8988T (cell line): ENCODE measurements at regions not wholly inside any gene's neighbourhood (a gene's known extent, or its start where the extent isn't known, plus 50 kb on each side); places are given as distances from the start of the nearest gene placed in this dataset.

Experiments
- DNase-seq: peaks from one replicate; pipeline ENCODE4 v3.0.0; 2011

GRCh38 chr5:61596265-61596664 is 264.2 kb downstream of the ZSWIM6 start:
- no peak for DNase-seq

DNA sequence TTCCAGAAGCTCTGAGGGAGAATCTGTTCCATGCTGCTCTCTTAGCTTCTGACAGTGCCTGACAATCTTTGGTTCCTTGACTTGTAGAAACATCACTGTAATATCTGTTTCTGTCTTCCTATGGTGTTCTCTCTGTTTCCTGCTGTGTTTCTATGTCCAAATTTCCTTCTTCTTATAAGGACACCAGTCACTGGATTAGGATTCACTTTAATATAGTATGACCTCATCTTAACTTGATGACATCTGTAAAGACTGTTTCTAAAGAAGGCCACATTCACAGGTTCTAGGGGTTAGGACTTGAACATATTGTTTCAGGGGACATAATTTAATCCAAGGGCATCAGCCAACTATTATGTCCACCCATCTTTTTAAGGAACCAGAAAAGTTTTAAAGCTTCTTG is 265.6 kb downstream of the ZSWIM6 start:
- DNase-seq, result no peak

- no peak for DNase-seq
These were observed 266.1 kb downstream of the ZSWIM6 start for GRCh38 chr5:61598126-61598525.

- DNase-seq, result no peak
These were observed 267.5 kb downstream of the ZSWIM6 start for GRCh38 chr5:61599370-61600122.

- no peak for DNase-seq
These were observed 268.0 kb downstream of the ZSWIM6 start for GRCh38 chr5:61600123-61600444.

DNA sequence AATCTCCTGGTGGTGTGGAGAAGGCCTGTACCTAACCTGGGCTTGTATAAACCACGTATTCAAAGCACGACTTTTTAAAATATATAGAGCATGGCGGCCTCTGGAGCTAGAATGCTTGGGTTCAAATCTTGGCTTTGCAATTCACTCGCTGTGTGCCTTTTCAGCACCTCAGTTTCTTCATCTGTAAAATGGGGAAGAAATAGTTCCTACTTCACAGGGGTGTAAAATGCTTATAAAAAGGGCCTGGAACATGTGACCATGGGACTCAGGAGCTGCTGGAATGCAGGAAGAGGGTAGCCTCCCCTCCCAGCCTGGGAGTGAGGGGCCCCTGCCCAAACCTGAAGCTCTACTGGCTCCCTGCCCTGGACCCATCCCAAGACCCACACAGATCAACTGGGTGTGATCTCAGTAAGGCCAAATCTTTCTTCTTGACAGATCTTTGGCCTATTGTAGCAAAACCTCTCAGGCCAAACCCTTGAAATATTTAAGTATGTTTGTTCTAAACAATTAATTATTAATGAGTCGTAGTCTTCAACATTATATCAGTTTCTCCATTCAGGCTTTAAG is 269.0 kb downstream of the ZSWIM6 start:
- no peak for DNase-seq

DNA sequence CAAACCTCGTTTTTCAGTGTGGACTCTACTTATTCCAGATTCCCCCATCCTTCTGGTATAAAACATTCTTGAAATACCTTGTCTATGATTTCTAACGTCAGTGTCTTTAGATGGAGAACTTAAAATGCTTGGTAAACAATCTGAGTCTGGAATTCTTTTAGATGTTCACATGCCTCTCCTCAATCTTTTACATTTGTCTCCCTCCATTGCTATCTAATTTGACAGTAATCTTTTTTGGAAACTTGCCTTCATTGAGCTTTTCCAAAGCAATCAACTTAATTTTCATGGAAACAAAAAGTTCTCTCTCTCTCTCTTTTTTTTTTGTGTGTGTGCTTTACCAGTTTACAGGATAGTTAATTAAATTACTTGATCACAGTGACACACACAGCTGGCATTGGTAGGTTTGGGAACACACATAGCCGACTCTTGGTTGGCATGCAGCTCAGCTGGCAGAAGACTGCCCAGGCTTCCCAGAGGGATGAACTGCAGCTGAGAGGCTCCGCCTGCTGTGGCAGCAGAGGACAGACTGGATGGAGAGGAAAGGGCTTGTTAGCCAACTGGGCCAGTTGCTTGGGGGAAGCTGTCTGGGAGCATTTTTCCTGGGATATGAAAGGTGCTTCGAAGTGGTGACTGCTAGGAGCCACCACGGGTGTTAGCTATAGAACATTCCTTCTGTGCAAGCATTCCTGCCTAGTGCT is 271.3 kb downstream of the ZSWIM6 start:
- DNase-seq, result no peak

DNA sequence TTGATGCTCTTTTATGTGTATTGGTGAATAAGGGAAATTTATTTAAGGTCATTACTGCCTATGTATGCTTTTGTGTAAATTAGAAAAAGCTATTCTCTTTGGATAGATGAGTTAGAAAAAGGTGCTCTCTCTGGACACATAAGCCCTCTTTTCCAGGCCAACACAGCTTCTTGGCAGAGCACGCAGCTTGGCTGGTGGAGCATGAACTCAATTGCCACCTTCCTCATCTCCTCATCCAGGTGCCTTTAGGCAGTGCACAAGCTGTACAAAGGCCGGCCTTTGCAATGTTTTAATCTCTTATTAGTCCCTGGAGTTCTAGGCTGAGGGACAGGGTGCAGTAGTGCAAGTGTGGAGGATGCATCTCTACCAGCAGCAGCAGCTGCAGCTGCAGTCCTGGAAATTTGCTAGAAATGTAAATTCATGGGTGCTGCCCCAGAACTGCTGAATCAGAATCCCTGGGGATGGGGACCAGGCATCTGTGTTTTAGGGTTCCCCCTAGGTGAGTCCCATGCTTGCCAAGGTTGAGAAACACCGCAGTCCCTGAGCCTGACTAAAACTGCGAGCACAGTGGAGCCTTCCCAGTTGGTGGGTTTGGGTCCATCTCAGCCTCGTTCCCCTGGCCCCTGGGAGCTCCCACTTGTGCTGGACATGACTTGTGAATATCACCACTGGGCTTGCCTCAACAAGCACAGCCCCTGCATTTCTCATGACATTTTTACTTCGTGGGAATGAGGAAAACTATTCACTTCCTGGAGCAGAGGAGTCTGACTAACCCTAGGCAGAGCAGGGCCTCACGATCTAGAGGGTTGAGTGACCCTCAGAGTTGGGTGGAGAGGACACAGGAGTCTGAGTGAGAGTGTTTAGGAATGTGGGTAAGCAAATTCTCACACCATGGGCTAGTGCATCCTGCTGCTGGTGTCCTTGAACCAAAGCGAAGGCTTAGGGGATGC is 272.3 kb downstream of the ZSWIM6 start:
- no peak for DNase-seq

GRCh38 chr5:61609840-61610677 is 278.0 kb downstream of the ZSWIM6 start:
- no peak for DNase-seq

- DNase-seq, result no peak
These were observed 278.6 kb downstream of the ZSWIM6 start for GRCh38 chr5:61610678-61611024.

GRCh38 chr5:61612431-61612830 is 280.4 kb downstream of the ZSWIM6 start:
- no peak for DNase-seq

GRCh38 chr5:61613679-61614078 is 281.6 kb downstream of the ZSWIM6 start:
- no peak for DNase-seq

DNA sequence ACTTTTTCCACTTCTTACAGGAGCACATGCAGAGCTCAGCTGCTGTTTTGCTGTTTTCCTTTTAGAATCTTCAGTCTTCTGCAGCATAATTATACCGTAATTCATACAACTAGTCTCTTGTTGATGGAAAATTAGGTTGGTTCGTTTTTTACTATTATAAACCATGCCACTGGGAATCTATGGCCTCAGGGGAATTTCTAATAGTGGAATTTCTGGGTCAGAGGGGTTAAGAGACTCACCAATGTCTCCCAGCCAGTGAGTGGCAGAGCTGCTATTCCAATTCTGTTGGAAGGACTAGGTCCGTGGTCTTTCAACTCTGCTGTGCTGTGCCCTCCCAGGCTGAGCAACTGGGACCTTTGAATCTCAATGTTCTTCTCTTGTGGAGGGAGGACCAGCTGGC is 282.5 kb downstream of the ZSWIM6 start:
- DNase-seq, result no peak

DNA sequence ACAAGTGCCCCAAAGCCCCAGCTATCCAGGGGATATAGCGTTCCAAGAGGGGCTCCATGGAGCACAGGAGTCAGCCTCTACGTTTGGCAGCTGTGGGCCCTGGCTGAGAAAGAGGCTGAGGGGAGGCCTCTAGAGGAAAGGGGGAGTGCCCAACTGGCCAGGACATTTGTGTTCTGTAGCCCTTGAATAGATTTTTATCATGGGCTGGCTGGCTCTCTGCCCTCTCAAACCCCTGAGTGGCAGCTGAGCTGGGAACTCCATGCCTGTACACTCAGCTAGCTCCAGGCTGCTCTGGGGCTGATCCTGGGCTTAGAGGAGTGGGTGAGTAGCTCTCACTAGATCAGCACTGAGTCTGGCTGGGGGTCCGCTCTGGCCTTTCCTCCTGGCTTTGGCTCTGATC is 285.0 kb downstream of the ZSWIM6 start:
- DNase-seq, result no peak

DNA sequence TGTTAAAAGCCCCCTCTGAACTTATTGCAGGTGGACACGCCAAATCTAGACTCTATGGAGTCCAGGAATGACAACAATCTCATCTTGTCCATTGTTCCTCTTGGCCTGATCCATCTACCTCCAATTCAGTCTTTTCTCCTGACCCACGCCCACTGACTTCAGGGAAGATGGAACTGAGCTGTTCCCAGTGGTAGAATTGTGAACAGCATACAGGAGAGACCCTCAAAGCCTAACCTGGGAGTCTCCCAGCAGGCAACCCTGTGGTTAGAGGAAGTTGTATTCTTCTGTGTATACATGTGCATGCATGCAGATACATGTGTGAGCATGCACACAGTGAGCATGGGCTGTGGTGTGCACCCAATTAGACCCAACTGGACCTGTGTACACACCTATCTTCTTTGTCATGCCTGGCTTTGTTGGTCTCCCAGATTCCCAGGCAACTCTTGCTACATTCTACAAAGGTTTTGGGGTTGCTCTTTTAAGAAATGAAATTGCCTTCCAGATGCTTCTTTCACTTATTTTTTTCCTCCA is 286.0 kb downstream of the ZSWIM6 start:
- DNase-seq, result no peak

GRCh38 chr5:61618577-61618976 is 286.5 kb downstream of the ZSWIM6 start:
- DNase-seq, result no peak

DNA sequence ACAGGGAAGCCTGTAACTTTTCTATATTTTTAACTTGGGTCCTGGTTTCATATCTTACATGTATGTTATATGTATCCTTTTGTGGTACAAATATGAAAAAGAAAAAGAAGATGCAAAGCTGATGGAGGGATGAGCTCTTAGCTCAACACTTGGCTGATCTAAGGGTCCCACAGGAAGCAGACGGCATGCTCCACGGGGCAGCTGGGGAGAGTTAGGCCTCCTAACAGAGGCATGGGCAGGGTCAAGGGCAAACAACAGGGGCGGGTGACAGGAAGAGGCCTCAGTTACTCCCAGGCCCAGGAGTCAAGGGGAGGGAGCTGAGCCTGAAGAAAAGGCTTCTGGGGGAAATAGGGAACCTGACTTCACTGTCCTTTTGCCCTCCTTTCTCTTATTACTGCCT is 287.2 kb downstream of the ZSWIM6 start:
- no peak for DNase-seq

DNA sequence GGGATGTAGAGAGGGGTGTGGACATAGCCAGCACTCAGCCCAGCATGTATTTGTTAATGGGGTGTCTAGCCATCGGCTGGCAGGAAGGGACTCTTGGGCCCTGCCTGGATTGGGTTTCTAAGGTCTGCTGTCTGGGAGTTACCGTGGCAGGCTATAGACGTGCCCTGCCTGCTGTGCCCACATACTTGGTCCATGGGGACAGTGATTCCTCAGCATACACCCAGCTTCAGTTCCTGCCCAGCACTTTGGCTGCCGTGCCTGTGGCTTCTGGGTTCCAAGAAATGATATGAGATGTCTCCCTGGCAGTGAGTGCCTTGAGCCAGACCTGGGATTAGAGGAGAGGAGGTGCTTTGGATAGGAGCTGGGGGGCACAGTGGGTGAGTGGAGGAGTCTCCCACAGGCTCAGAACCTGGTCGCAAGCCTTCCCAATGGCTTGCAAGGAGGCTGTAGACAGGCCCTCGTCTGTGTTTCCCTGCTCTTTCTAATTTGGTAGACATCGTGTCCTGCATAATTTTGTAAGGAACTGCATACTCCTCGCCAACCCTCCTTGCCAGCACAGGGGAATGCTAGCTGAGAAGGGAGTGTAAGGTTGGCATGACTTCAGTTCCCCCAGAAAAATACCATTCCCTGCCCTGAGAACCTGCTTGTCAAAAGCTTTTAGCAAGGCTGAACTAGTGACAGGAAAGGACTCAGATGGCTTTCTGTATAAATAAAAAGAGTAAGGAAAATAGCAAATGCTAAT is 287.9 kb downstream of the ZSWIM6 start:
- DNase-seq, result no peak

DNA sequence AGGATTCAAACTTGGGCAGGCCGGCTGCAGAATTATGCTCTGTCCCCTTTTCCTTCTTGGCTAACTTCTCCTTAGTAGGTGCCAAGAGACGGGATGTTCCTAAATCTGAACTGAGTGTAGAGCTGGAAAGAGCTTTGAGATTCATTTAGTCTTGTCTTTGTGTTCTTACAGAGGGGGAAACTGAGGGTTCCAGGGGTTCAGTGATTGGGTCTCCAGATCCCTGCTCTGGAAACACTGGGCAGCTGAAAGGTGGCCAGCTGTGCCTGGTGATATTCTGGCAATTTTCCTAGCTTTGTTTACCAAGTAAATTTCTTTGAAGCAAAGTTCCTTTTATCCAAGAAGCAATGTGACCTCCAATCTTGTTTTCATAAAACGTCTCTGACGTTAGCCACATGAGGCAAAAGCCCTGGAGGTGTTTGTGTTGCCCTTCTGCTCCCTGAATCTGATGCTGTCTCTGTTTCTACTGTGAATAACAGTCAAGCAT is 288.7 kb downstream of the ZSWIM6 start:
- DNase-seq, result no peak

- DNase-seq, result no peak
These were observed 289.2 kb downstream of the ZSWIM6 start for GRCh38 chr5:61621202-61621650.

- no peak for DNase-seq
These were observed 290.1 kb downstream of the ZSWIM6 start for GRCh38 chr5:61622156-61622555.
